ENCODE measurements at regions not wholly inside any gene's neighbourhood (a gene's known extent, or its start where the extent isn't known, plus 50 kb on each side); places are given as distances from the start of the nearest gene placed in this dataset.
"Not testable (repeated sequence)": the region's sequence is repeated elsewhere in the genome, so short reads cannot be mapped to it uniquely, and the experiment has no call there.

DNA sequence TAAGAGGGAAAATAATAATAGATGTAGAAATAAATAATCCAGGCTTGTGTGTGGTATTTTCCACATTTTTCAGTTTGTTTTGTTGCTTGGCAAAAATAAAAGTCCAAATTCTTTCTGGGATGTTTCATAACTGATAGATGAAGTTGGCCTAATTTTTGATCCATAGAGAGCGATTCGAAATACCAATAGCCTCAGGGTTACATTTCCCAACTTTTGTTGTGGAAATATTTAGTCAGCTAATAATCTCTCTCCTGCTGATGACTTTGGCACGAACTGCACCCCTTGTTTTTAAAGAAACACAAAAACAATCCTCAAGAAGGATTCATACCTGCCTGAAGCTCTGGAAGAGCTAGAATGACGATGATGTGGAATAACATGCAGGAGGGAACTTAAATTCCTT lies 483.2 kb downstream of the ADRA2A start:
- DNase-seq (ENCODE audit: low read depth in 2 of 2, low spot score in 1 of 2), result no peak

DNA sequence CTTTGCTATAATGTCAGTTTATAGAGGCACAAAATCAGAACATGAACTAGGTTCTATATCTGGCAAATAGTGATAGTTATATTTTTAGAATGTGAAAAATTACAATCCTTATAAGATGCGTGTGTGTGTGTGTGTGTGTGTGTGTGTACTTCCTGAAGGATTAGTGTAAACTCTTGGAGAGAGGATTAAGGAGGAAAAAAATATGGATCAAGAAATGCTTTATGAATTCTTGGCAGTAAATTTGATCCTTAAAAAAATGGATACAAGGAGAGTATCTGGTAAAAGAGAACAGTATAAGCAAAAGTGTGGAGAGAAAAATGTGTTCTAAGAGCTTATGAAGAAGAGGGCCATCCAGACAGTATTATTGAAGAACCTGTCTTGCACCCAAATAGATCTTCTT lies 484.3 kb downstream of the ADRA2A start:
- no peak for DNase-seq (ENCODE audit: low read depth in 2 of 2, low spot score in 1 of 2)

GRCh38 chr10:111565542-111565941 lies 488.7 kb downstream of the ADRA2A start:
- DNase-seq (ENCODE audit: low read depth in 2 of 2, low spot score in 1 of 2), result no peak

DNA sequence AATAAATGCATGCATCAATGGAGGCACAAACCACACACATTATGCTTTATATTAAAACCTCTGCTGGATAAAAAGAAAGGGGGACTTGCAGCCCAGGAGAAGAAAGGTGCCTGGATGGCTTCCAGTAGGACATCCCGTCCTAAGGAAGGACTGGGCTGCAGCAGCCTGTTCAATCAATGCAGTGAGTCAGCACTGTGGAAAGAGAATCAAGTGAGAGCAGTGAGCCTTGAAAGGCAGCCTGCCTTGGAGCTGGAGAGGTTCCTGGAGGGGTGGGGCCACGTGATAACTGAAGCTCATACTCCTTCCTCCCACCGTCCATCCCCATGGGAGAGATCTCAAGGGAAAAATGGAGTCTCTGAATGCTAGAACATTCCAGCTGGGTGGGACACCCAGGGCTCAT lies 501.2 kb downstream of the ADRA2A start:
- no peak for DNase-seq (ENCODE audit: low read depth in 2 of 2, low spot score in 1 of 2)

DNA sequence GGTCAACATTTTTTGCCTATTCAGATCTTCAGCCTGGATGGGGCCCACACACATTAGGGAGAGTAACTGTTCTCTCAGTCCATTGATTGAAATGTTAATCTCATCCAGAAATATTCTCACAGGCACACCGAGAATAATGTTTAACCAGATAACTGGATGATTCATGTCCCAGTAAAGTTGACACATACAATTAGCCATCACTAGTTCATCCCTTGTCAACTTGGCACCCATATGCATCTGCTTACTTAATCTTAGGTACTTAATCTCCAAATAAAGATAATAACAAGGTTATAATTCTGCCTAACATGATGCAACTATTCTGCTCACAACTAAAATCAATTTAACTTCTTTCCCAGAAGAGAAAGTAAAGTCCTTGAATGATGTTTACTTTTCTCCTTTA lies 502.6 kb downstream of the ADRA2A start:
- DNase-seq (ENCODE audit: low read depth in 2 of 2, low spot score in 1 of 2), result no peak

GRCh38 chr10:111590703-111591102 lies 513.9 kb downstream of the ADRA2A start:
- DNase-seq (ENCODE audit: low read depth in 2 of 2, low spot score in 1 of 2), result no peak

DNA sequence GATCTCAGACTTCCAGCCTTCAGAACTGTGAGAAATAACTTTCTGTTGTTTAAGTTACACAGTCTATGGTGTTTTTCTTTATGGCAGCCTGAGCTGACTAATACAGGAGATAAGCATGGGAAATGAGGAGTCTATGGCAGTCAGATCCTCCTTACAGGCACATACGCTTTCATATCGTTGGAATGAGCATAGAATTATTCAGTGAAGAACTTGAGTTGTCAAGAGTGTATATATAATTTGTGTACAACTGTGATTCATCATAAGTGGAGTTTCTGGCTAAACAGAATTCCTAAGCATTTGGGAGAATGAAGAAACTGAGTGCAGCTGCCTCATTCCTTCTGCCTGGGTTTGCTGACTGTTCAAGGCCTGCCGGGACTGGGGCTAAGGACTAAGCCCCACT lies 516.7 kb downstream of the ADRA2A start:
- no peak for DNase-seq (ENCODE audit: low read depth in 2 of 2, low spot score in 1 of 2)

DNA sequence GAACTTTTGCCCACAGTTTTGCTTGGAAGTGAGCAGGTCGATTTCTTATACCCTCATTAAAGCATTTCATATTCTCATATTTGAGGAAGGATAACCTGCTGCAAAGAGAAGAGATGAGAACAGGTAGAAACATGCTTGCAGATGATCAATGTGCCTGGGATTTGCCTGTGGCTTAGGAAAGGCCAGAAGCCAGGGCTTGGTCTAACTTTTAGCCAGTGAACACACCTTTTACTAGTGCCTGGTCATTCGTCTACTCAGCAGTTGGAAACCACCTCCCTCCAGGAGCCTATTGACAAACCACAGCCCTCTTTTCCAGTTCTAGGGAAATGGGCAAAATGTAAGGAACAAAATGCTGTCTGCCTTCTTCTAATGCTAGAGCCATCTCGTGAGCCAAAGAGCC lies 518.3 kb downstream of the ADRA2A start:
- DNase-seq (ENCODE audit: low read depth in 2 of 2, low spot score in 1 of 2), result no peak

DNA sequence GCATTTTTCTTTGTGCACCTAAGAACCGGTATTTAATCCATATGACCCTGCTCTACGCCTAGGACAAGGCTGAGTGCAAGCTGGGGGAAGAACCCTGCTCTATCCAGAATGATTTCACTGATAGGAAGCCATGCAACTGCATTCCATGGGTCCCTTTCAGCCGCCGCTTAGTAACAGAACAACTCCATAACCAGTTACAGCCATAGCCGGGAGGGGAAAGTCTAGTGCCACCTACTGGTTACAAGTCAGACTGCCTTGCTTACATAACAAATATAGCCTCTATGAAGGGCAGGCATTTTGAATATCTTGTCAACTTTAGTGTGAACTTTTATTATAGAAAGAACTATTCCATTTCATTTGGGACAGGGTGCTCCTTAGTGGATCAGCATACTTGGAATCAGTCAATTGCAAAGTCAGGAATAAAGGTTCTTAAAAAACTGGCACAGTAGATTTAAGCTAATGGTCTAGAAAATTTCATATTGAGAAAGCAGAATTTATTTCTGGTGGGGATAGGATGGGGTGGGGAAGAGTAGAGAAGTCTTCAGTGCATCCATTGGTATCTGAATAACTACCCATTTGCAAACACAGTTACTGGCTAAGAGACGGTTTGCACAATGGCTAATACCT lies 521.7 kb downstream of the ADRA2A start:
- DNase-seq (ENCODE audit: low read depth in 2 of 2, low spot score in 1 of 2), result peak in 1 of 2 donors; percentile 2

DNA sequence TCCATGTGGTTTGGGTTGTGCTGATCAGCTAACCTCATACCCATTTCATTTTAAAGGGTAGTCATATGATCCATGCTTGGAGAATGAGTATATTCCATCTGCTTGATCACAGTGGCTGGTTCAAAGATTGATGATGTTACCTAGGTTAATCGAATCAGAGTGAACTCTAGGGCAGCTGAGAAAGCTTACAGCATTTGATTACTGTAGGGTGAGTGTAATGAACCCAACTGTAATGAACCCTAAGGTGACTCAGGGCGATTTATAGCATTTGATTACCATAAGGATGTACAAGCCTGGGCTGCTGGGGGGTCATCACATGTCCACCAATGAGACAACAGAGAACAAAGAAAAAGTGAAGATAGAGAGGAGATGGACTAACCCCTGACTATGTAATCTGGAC lies 523.1 kb downstream of the ADRA2A start:
- DNase-seq (ENCODE audit: low read depth in 2 of 2, low spot score in 1 of 2), result no peak

DNA sequence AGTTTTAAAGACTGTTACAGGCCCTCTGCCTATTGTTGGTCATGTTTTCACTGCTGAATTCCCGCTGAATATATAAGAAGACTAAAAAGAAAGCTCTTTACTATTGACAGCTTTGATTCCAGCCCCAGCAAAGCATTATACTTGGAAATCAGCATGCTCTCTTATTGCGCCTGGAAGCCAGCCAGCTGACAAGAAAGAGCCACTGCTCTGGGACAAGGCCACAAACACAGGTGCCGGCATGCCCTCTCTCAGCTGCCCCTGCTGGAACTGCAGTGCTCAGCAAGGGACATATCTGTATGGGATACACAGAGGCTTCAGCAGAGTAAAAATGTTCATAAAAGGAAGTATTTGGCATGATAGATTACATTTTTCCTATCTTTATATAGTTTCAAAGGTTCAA lies 523.9 kb downstream of the ADRA2A start:
- no peak for DNase-seq (ENCODE audit: low read depth in 2 of 2, low spot score in 1 of 2)

GRCh38 chr10:111612273-111612672 lies 535.4 kb downstream of the ADRA2A start:
- DNase-seq (ENCODE audit: low read depth in 2 of 2, low spot score in 1 of 2), result no peak

- no peak for DNase-seq (ENCODE audit: low read depth in 2 of 2, low spot score in 1 of 2)
Measured at GRCh38 chr10:111634191-111634590, 549.4 kb downstream of the GPAM start.

- no peak for DNase-seq (ENCODE audit: low read depth in 2 of 2, low spot score in 1 of 2)
Measured at GRCh38 chr10:111646021-111646420, 537.5 kb downstream of the GPAM start.

- no peak for DNase-seq (ENCODE audit: low read depth in 2 of 2, low spot score in 1 of 2)
Measured at GRCh38 chr10:111648046-111648445, 535.5 kb downstream of the GPAM start.

- DNase-seq (ENCODE audit: low read depth in 2 of 2, low spot score in 1 of 2), result not testable (repeated sequence)
Measured at GRCh38 chr10:111649080-111649479, 534.5 kb downstream of the GPAM start.

- no peak for DNase-seq (ENCODE audit: low read depth in 2 of 2, low spot score in 1 of 2)
Measured at GRCh38 chr10:111650088-111650487, 533.5 kb downstream of the GPAM start.

DNA sequence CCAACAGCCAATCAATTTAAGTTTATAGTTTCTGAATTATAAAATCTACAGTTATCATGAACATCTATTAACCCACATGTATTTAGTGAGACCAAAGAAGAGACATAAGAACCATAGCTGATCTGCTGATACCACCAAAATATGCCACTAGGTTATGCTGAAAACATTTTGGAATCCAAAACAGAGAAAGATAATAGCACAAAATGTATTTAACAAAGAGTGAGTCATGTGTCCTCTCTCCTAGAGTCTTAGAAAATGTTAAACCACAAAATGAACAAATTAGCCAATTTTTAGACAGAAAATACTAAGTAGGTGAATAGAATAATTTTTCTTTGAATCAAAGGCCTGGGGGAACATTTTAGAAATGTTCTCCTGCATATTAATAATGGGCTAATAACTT lies 527.5 kb downstream of the GPAM start:
- no peak for DNase-seq (ENCODE audit: low read depth in 2 of 2, low spot score in 1 of 2)

- no peak for DNase-seq (ENCODE audit: low read depth in 2 of 2, low spot score in 1 of 2)
Measured at GRCh38 chr10:111677759-111678158, 505.8 kb downstream of the GPAM start.

- DNase-seq (ENCODE audit: low read depth in 2 of 2, low spot score in 1 of 2), result no peak
Measured at GRCh38 chr10:111686796-111687195, 496.8 kb downstream of the GPAM start.

GRCh38 chr10:111698711-111699110 lies 484.9 kb downstream of the GPAM start:
- DNase-seq (ENCODE audit: low read depth in 2 of 2, low spot score in 1 of 2), result no peak

- no peak for DNase-seq (ENCODE audit: low read depth in 2 of 2, low spot score in 1 of 2)
Measured at GRCh38 chr10:111703986-111704385, 479.6 kb downstream of the GPAM start.

DNA sequence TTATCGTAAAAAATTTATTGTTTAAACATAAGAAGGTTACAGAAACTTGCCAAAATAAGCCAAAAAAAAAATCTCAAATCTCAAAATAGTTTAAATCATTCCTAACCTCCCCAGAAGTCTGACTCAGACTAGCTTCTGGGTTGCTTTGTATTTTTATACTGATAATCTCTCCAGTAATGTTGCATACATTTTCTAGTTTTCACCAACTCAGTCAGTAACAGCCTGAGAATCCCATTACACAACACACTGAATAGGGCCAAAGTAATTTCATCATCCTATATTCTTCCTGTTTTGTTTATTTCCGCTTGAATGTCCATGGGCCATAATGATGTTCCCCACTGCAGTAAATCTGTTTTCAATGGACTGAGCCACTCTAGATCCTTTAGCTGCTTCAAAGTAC lies 478.5 kb downstream of the GPAM start:
- DNase-seq (ENCODE audit: low read depth in 2 of 2, low spot score in 1 of 2), result no peak

DNA sequence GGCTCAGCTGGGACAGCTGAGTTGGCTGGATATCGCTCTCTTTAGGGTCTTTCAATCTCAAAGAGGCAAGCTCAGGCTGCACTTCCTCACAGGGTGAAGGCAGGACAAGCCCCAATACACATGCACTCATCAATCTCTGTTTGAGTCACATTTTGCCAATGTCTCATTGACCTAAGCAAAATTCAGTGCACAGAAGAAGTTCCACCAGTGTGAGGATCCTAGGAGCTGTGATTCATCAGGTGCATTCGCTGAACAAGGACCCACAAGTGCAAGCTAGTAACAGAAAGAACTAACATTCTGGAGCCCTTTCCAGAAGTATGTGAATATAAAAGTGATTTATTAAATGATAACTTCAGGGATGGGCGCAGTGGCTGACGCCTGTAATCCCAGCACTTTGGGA lies 477.2 kb downstream of the GPAM start:
- DNase-seq (ENCODE audit: low read depth in 2 of 2, low spot score in 1 of 2), result no peak

Measured in stimulated activated CD8-positive, alpha-beta memory T cell treated with anti-CD3 and anti-CD28 coated beads, Interleukin-4, amount 100 ng/mL, for 4 hours (primary cell).